Keratinocyte (primary cell): ENCODE measurements at regions not wholly inside any gene's neighbourhood (a gene's known extent, or its start where the extent isn't known, plus 50 kb on each side); places are given as distances from the start of the nearest gene placed in this dataset.

Experiments
- DNase-seq: peaks from one replicate; pipeline ENCODE4 v3.0.0-alpha.2; 2011; ENCODE audit warnings: low read depth, missing footprints, low spot score
- FAIRE-seq: peaks from 2 replicates; lab custom pipeline; 2011; peaks lifted over from hg19 to GRCh38; lab: Jason Lieb, UNC
- H2AFZ ChIP-seq: 2 replicates; pipeline ENCODE4 v1.6.0; 2012; ENCODE audit warnings: low read length, control low read depth, inconsistent platforms; ENCODE audit not compliant: control insufficient read depth
- H3K27ac ChIP-seq: 2 replicates; pipeline ENCODE4 v1.5.1; 2011; ENCODE audit warnings: low read length; ENCODE audit not compliant: control insufficient read depth, insufficient read depth
- H3K27me3 ChIP-seq: 3 replicates; pipeline ENCODE4 v1.6.0; 2011; ENCODE audit warnings: low read length; ENCODE audit not compliant: control insufficient read depth, insufficient read depth; ENCODE audit errors: extremely low read depth
- H3K36me3 ChIP-seq, 2 experiments: 2 replicates in 1 of 2; 3 replicates in 1 of 2; pipeline ENCODE4 v1.5.1; 2011; ENCODE audit warnings: low read length in 2 of 2, mild to moderate bottlenecking in 1 of 2; ENCODE audit not compliant: control insufficient read depth in 2 of 2, insufficient read depth in 2 of 2; ENCODE audit errors: extremely low read depth in 1 of 2
- H3K4me1 ChIP-seq: 3 replicates; pipeline ENCODE4 v1.5.1; 2011; ENCODE audit warnings: low read length; ENCODE audit not compliant: control insufficient read depth, insufficient read depth; ENCODE audit errors: extremely low read depth
- H3K4me2 ChIP-seq: 3 replicates; pipeline ENCODE4 v1.6.0; 2011; ENCODE audit warnings: low read depth, low read length; ENCODE audit not compliant: control insufficient read depth, insufficient read depth; ENCODE audit errors: extremely low read depth
- H3K4me3 ChIP-seq, 3 experiments: fragments of 200-600 bp in 1 of 3; sonication (generic) in 1 of 3; 2 replicates in 2 of 3; 3 replicates in 1 of 3; pipeline ENCODE4 v1.5.1; 2011 to 2016; ENCODE audit warnings: low read length in 3 of 3, mild to moderate bottlenecking in 3 of 3, control low read depth in 2 of 3, inconsistent platforms in 1 of 3, low read depth in 1 of 3, mixed read lengths in 1 of 3, mixed run types in 1 of 3, moderate library complexity in 1 of 3; ENCODE audit not compliant: control insufficient read depth in 2 of 3, insufficient read depth in 2 of 3; ENCODE audit errors: extremely low read depth in 1 of 3
- H3K79me2 ChIP-seq: 2 replicates; pipeline ENCODE4 v1.6.0; 2012; ENCODE audit warnings: low read length; ENCODE audit not compliant: control insufficient read depth, insufficient read depth
- H3K9ac ChIP-seq: 3 replicates; pipeline ENCODE4 v1.6.0; 2011; ENCODE audit warnings: low read length; ENCODE audit not compliant: control insufficient read depth, insufficient read depth; ENCODE audit errors: extremely low read depth
- H3K9me1 ChIP-seq: 3 replicates; pipeline ENCODE4 v1.6.0; 2011; ENCODE audit warnings: low read length; ENCODE audit not compliant: control insufficient read depth, insufficient read depth; ENCODE audit errors: extremely low read depth
- H3K9me3 ChIP-seq: 2 replicates; pipeline ENCODE4 v1.5.1; 2012; ENCODE audit warnings: low read depth, low read length; ENCODE audit not compliant: control insufficient read depth
- H4K20me1 ChIP-seq: 3 replicates; pipeline ENCODE4 v1.6.0; 2011; ENCODE audit warnings: low read length; ENCODE audit not compliant: control insufficient read depth, insufficient read depth; ENCODE audit errors: extremely low read depth
- EZH2 ChIP-seq: IDR thresholded peaks from one replicate; pipeline ENCODE4 v1.6.1; 2012; ENCODE audit warnings: inconsistent platforms, mild to moderate bottlenecking, low read length, moderate library complexity
- dilution Hi-C: fragments of 300-500 bp; cut with MboI; formaldehyde crosslinking; loops from one replicate; pipeline ENCODE4 v1.7.0; 2020; ENCODE audit warnings: low sequenced_read_pairs; ENCODE audit not compliant: extremely low pct_ligation_motif_present
- TF ChIP-seq, protein P1 (sequence below), 3 experiments: IDR thresholded peaks in 1 of 3; conservative IDR thresholded peaks in 1 of 3; optimal IDR thresholded peaks in 1 of 3; 2 replicates in 2 of 3; 3 replicates in 1 of 3; pipeline versions ENCODE3 to v1.5.1; 2011; ENCODE audit warnings: low read length in 3 of 3, mild to moderate bottlenecking in 3 of 3, moderate library complexity in 2 of 3, control low read depth in 1 of 3, inconsistent platforms in 1 of 3; ENCODE audit not compliant: insufficient read depth in 2 of 3; ENCODE audit errors: extremely low read depth in 1 of 3

DNA sequence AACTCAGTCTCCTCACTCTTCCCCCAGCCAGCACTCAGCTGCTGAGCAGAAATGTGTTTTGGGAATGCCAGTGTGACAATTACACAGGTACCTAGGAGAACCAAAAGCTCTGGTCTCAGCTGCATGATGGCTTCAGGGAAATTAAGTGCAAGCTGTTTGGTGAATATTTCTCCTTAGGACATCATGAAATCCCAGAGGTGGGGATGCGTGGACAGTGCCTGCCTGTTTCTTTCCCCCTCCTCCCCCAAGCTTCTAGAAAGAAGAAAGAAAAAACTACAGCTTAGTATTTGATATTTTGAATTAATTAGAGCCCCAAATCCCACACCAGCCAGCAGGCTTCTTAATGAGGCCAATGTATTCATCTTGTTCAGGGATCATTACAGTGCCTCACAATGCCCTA is 243.0 kb downstream of the IDS start:
- Histone ChIP-seq H3K9me3 (no peaks in the 10 kb centered on the region), H3K4me2 (no peak overlapping the region), H3K36me3 (no peaks in the 10 kb centered on the region), H3K9me1 (no peaks in the 10 kb centered on the region), H3K4me1 (no peaks in the 10 kb centered on the region), H3K27ac (no peak overlapping the region), H4K20me1 (no peaks in the 10 kb centered on the region), H3K79me2 (no peaks in the 10 kb centered on the region), H2AFZ (no peak overlapping the region), H3K4me3 (no peak overlapping the region), H3K27me3 (no peaks in the 10 kb centered on the region), H3K9ac (no peak overlapping the region)
- DNase-seq, result no peak
- dilution Hi-C loops, result no loop called here
- no peak for FAIRE-seq
- TF ChIP-seq EZH2, result no peak
- TF ChIP-seq, protein P1, sequence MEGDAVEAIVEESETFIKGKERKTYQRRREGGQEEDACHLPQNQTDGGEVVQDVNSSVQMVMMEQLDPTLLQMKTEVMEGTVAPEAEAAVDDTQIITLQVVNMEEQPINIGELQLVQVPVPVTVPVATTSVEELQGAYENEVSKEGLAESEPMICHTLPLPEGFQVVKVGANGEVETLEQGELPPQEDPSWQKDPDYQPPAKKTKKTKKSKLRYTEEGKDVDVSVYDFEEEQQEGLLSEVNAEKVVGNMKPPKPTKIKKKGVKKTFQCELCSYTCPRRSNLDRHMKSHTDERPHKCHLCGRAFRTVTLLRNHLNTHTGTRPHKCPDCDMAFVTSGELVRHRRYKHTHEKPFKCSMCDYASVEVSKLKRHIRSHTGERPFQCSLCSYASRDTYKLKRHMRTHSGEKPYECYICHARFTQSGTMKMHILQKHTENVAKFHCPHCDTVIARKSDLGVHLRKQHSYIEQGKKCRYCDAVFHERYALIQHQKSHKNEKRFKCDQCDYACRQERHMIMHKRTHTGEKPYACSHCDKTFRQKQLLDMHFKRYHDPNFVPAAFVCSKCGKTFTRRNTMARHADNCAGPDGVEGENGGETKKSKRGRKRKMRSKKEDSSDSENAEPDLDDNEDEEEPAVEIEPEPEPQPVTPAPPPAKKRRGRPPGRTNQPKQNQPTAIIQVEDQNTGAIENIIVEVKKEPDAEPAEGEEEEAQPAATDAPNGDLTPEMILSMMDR (optimal IDR thresholded peaks at IDR 0.05 in 1 of 3, IDR thresholded peaks at IDR 0.05 in 1 of 3, conservative IDR thresholded peaks at IDR 0.05 in 1 of 3; ENCODE audit: extremely low read depth in 1 of 3, insufficient read depth in 2 of 3, low read length in 3 of 3), result no peak

GRCh38 chrX:149259241-149259640 is 245.9 kb downstream of the IDS start:
- Histone ChIP-seq H3K9ac (no peak overlapping the region), H3K27me3 (no peaks in the 10 kb centered on the region), H3K9me1 (no peaks in the 10 kb centered on the region), H3K9me3 (no peaks in the 10 kb centered on the region), H3K4me1 (no peaks in the 10 kb centered on the region), H4K20me1 (no peaks in the 10 kb centered on the region), H3K27ac (no peak overlapping the region), H3K79me2 (no peaks in the 10 kb centered on the region), H3K4me3 (no peak overlapping the region), H3K36me3 (no peaks in the 10 kb centered on the region), H2AFZ (no peak overlapping the region), H3K4me2 (no peak overlapping the region)
- TF ChIP-seq EZH2, result no peak
- TF ChIP-seq, protein P1 (optimal IDR thresholded peaks at IDR 0.05 in 1 of 3, IDR thresholded peaks at IDR 0.05 in 1 of 3, conservative IDR thresholded peaks at IDR 0.05 in 1 of 3; ENCODE audit: extremely low read depth in 1 of 3, insufficient read depth in 2 of 3, low read length in 3 of 3), result no peak
- dilution Hi-C loops, result no loop called here
- DNase-seq, result no peak
- no peak for FAIRE-seq
